Hepatocyte (in vitro differentiated cells): ENCODE measurements at regions not wholly inside any gene's neighbourhood (a gene's known extent, or its start where the extent isn't known, plus 50 kb on each side); places are given as distances from the start of the nearest gene placed in this dataset.

Experiments used
- CTCF ChIP-seq: fragments of 200-600 bp; sonication (generic); IDR thresholded peaks from 2 replicates; pipeline ENCODE4 v1.5.1; 2016; ENCODE audit warnings: antibody characterized with exemption, mild to moderate bottlenecking; ENCODE audit not compliant: poor library complexity
- EZH2 ChIP-seq: fragments of 200-600 bp; sonication (generic); IDR thresholded peaks from 2 replicates; pipeline ENCODE4 v1.6.1; 2016; ENCODE audit warnings: antibody characterized with exemption, mild to moderate bottlenecking, borderline replicate concordance

GRCh38 chr18:2223449-2223848, 347.9 kb downstream of the METTL4 start:
- TF ChIP-seq CTCF (no peak), EZH2 (no peak)
